ENCODE measurements at regions not wholly inside any gene's neighbourhood (a gene's known extent, or its start where the extent isn't known, plus 50 kb on each side); places are given as distances from the start of the nearest gene placed in this dataset.
"Not testable (repeated sequence)": the region's sequence is repeated elsewhere in the genome, so short reads cannot be mapped to it uniquely, and the experiment has no call there.

- no peak for DNase-seq (ENCODE audit: low read depth)
Measured at GRCh38 chr14:49106741-49107667, 479.2 kb downstream of the RPS29 start.

- no peak for DNase-seq (ENCODE audit: low read depth)
Measured at GRCh38 chr14:49105956-49106355, 480.2 kb downstream of the RPS29 start.

GRCh38 chr14:49105512-49105911, 480.7 kb downstream of the RPS29 start:
- no peak for DNase-seq (ENCODE audit: low read depth)

- DNase-seq (ENCODE audit: low read depth): no peak
Measured at GRCh38 chr14:49092345-49092744, 493.8 kb downstream of the RPS29 start.

DNA sequence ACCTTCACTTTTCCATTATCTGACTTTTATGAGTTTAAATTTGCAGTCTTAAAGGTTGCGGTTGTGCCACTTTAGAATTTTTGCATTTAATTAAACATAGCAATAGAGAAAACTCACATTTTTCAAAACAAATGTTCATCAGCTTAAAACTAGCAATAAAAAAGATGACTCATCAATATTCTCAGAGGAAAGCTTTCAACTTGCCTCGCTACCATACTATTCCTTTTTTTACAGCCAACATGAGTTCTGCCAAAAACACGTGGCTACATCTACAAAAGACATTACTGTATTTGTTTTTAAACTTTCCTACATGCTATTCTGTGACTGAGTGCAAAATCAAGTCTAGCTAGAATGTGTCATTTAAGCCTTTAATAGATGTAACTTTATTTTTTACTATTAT, 497.1 kb downstream of the RPS29 start:
- DNase-seq (ENCODE audit: low read depth): no peak

DNA sequence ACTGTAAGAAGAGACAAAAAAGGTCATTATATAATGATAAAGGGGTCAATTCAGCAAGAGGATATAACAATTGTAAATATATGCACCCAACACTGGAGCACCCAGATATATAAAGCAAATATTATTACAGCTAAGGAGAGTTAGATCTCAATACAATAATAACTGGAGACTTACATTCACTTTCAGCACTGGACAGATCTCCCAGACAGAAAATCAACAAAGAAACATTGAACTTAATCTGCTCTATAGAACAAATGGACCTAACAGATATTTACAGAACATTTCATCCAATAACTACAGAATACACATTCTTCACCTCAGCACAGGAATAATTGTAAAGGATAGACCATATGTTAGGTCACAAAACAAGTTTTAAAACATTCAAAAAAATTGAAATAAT, 512.9 kb downstream of the RPS29 start:
- not testable (repeated sequence) for DNase-seq (ENCODE audit: low read depth)

- no peak for DNase-seq (ENCODE audit: low read depth)
Measured at GRCh38 chr14:49058511-49058910, 527.7 kb downstream of the RPS29 start.

GRCh38 chr14:49057838-49058510, 528.2 kb downstream of the RPS29 start:
- DNase-seq (ENCODE audit: low read depth): no peak

DNA sequence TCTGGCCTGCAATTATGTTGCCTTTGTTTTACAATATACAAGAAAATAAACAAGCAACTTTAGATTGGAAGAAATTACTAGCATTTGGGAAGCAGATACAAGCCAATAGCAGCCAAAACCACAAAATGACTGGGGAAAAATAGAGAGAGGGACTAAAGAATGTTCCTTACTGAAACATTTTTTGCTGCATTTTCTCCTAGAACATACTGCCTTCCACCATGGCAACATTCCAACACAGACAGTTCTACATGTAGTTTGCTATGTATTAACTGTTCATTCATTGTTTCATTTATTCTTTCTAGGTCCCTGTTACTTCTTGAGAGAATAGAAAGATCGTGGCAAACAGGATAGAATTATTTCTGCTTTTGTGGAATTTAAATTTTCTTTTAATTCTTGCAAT, 530.2 kb downstream of the RPS29 start:
- DNase-seq (ENCODE audit: low read depth): no peak

DNA sequence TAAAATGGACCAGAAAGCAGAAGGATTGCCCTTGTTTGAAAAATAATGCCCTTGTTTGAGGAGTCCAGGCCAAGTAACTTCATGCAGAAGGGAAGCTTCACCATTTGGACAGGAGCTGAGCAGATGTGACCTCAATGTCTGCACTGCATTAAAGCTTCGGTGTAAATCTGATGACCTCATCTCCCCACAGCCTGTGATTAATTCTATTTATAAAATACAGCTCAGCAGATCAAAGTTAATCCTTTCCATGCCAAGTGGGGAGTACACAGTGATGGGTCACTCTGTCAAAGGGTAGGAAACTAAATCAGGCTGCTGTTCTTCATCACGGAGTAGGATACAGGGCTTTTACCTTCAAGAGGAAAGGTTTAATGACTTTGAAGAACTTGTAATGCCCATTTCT, 533.7 kb downstream of the RPS29 start:
- no peak for DNase-seq (ENCODE audit: low read depth)

DNA sequence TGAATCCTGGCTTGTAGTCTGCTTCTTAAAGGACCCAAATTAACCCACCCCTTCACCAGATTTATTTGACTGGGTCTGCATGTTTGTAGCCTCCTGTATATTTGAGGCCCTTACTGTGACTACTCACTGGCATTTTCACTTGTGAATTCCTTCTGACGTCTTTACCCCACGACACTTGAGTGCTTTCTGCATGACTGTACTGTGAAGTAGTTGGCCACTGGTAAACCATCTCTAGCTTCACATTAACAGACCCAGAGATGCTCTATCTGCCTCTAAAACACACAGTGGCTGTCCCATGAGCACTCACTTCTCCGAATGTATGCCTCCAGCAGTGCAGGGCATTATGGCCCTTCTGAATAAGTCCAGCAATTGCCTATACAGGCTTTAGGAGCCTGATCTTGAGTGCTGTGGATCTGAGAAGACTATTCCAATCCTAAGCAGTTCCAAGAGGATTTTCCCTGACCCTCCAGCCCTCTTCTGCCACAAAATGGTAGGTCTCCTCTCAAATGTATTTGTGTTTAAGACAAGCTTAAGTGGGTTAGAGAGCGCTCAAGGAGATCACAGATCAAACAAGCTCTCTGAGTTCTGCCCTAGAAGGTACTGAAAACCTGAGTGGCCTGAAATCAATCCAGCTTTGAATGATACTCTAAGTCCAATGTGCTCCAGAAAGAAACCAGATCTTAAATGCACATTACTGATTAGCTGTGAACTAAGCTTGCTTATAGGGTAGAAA, 534.7 kb downstream of the RPS29 start:
- DNase-seq (ENCODE audit: low read depth): no peak

- no peak for DNase-seq (ENCODE audit: low read depth)
Measured at GRCh38 chr14:49050822-49051221, 535.4 kb downstream of the RPS29 start.

DNA sequence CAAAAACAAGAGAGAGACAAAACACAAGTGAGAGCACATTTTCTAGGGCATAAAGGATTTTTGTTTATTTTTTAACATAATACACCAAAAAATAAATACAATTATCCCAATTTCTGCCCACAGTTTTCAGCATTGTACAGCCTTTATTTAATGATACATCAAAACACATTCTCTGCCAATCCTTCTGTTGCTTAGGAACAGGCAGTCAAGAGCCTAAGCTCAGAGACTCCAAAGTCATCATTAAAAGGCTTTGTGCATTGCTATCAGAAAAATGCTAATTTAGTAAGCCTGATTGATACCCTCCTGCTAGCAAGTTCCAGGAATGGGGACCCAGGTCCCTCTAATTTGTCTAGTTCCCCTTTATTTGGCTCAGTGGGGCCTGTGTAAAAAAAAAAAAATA, 536.5 kb downstream of the RPS29 start:
- DNase-seq (ENCODE audit: low read depth): no peak

DNA sequence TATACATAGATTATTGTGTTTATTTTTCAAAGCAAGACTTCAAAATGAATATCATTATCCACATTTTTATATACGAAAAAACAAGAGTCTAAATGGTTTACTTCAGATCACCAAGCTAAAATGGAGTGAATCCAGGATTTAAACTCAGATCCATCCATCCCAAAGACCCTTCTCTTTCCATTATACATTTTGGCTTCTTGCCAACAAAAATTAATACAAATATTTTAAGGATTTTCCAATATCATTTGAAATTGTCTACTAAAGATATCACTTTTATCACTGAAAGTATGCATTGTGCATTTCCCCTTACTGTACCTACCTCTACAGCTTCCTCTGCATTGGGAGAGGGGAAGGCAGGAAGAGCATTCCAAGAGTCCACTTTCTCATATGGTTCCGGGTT, 541.2 kb downstream of the RPS29 start:
- no peak for DNase-seq (ENCODE audit: low read depth)

GRCh38 chr14:49036984-49037516, 549.1 kb downstream of the RPS29 start:
- no peak for DNase-seq (ENCODE audit: low read depth)

- no peak for DNase-seq (ENCODE audit: low read depth)
Measured at GRCh38 chr14:49036266-49036665, 549.9 kb downstream of the RPS29 start.

DNA sequence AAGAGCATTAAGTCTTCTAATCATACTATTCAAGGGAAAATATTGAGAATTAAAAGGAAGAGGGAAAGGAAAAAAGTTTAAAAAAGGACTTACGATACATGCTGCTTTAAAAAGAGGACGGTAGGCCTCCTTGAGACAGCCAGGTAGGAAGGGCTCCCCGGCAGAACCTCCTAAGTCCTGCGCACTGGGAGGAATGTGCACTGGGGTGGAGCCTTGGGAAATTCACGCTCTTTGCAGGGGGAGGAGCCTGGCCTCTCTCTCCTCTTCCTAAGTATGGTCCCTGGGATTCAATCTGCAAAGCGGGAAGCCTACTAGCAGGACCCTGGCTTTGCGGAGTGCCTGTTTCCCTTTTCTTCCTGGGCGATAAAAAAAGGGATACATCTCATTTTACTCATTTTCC, 553.0 kb downstream of the RPS29 start:
- no peak for DNase-seq (ENCODE audit: low read depth)

DNA sequence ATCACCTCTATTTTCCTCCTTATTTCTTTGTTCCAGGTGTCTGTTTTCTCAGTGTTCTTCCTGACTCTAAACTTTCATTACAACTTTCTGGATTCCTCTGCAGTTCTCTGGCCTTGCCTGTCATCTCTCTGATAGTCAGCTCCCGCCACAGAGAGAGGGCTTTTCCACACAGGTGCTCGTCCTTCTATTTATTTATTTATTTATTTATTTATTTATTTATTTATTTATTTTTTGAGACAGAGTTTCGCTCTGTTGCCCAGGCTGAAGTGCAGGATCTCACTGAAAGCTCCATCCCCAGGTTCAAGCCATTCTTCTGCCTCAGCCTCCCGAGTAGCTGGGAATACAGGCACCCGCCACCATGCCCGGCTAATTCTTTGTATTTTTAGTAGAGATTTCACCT, 554.5 kb downstream of the RPS29 start:
- DNase-seq (ENCODE audit: low read depth): not testable (repeated sequence)

DNA sequence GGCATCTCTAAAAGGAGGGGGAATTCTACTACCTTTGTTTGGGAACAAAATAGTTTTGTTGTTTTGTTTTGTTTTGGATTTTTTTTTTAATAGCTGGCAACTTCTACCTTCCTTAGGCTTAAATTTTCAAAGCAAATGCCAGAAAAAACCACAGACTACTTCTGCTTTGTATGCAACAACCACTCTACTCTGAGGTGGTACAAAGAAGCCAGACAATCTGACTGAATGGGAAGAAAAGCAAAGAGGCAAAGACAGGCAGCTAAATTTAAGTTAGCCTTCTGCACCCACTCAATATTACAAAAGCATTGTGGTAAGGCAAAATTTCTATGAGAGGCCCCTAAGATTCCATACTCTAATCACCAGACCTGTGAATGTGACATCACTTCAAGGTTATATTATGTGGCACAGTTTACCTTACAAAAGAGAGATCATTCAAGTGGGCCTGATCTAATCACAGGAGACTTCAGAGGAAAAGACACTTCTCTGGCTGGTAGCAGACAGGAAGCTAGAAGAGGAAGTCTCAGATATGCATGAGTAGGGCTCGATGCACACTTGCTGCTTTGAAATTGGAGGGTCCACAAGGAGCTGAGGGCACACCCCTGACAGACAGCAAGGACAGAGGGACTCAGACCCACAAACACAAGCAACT, 566.6 kb downstream of the RPS29 start:
- DNase-seq (ENCODE audit: low read depth): no peak

DNA sequence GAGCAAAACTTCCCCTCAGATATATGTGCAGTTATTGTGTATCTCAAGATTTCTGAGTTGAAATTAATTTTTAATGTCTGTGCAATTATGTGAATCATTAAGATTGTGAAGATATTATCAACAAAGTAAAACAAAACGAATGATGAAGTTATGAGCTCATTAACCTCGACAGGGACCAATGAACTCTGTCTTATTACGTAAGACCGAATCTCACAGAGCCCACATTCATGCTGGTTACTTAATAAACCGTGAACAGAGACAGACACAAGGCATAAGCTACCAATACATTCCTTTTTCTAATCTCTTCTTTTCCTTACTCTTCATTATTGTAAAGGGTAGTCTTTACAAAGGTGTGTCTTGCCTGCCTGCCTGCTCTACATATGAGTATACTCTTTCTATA, 568.7 kb downstream of the RPS29 start:
- DNase-seq (ENCODE audit: low read depth): no peak

- DNase-seq (ENCODE audit: low read depth): no peak
Measured at GRCh38 chr14:49016381-49016780, 569.8 kb downstream of the RPS29 start.

DNA sequence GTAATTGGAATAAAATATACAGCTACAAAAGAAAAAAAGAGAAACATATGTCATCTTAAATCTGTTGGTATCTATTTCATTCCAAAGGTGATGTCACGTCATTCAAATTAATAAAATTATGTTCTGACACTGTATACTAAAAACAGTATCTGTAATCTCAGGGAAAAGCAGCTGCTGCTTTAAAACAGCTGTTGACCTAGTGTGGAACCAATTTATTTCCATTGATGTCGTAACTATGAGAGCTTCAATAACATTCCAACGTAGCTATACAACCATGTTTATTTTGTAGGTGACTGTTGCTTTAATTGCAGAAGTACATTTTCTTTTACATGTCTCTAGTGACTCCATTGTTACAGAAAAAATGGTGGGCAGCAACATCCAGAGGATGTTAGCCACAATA, 571.7 kb downstream of the RPS29 start:
- no peak for DNase-seq (ENCODE audit: low read depth)

All from GM04504 (cell line).